NCI-H526 treated with DMSO at 0.1 percent for 48 hours (cell line): ENCODE measurements at regions not wholly inside any gene's neighbourhood (a gene's known extent, or its start where the extent isn't known, plus 50 kb on each side); places are given as distances from the start of the nearest gene placed in this dataset.
"Not testable (repeated sequence)": the region's sequence is repeated elsewhere in the genome, so short reads cannot be mapped to it uniquely, and the experiment has no call there.

ENCODE experiments used
- DNase-seq: peaks from one replicate; lab custom pipeline; 2025; lab: John Stamatoyannopoulos, UW

- no peak for DNase-seq
Observed at GRCh38 chr6:100228437-100228833, 234.4 kb upstream of the MCHR2 start.

- no peak for DNase-seq
Observed at GRCh38 chr6:100226811-100227210, 232.8 kb upstream of the MCHR2 start.

- not testable (repeated sequence) for DNase-seq
Observed at GRCh38 chr6:100223952-100224351, 229.9 kb upstream of the MCHR2 start.

GRCh38 chr6:100220543-100220942, 226.5 kb upstream of the MCHR2 start:
- no peak for DNase-seq

GRCh38 chr6:100217225-100218012, 223.4 kb upstream of the MCHR2 start:
- DNase-seq: no peak

- no peak for DNase-seq
Observed at GRCh38 chr6:100216760-100217159, 222.7 kb upstream of the MCHR2 start.

- DNase-seq: no peak
Observed at GRCh38 chr6:100212131-100212530, 218.1 kb upstream of the MCHR2 start.

GRCh38 chr6:100210137-100211117, 216.4 kb upstream of the MCHR2 start:
- no peak for DNase-seq

- DNase-seq: no peak
Observed at GRCh38 chr6:100209323-100210136, 215.5 kb upstream of the MCHR2 start.

GRCh38 chr6:100203400-100203799, 209.4 kb upstream of the MCHR2 start:
- no peak for DNase-seq

- DNase-seq: no peak
Observed at GRCh38 chr6:100202417-100203194, 208.6 kb upstream of the MCHR2 start.

GRCh38 chr6:100196214-100196982, 202.4 kb upstream of the MCHR2 start:
- not testable (repeated sequence) for DNase-seq

- DNase-seq: not testable (repeated sequence)
Observed at GRCh38 chr6:100195244-100195643, 201.2 kb upstream of the MCHR2 start.

GRCh38 chr6:100194535-100194934, 200.5 kb upstream of the MCHR2 start:
- no peak for DNase-seq

GRCh38 chr6:100188754-100189153, 194.7 kb upstream of the MCHR2 start:
- DNase-seq: no peak

GRCh38 chr6:100186552-100186951, 192.5 kb upstream of the MCHR2 start:
- DNase-seq: no peak

- no peak for DNase-seq
Observed at GRCh38 chr6:100185615-100186014, 191.6 kb upstream of the MCHR2 start.

GRCh38 chr6:100184473-100184872, 190.4 kb upstream of the MCHR2 start:
- no peak for DNase-seq

- DNase-seq: no peak
Observed at GRCh38 chr6:100182313-100182712, 188.3 kb upstream of the MCHR2 start.

GRCh38 chr6:100181309-100181708, 187.3 kb upstream of the MCHR2 start:
- no peak for DNase-seq
